NCI-H82 treated with DMSO at 0.1 percent for 48 hours (cell line): ENCODE measurements at regions not wholly inside any gene's neighbourhood (a gene's known extent, or its start where the extent isn't known, plus 50 kb on each side); places are given as distances from the start of the nearest gene placed in this dataset.

Experiments
- DNase-seq: peaks from one replicate; lab custom pipeline; 2025; ENCODE audit not compliant: unreplicated experiment; lab: John Stamatoyannopoulos, UW

GRCh38 chr22:48192071-48192470 lies 1429.6 kb downstream of the TBC1D22A start:
- no peak for DNase-seq

- DNase-seq: no peak
Observed at GRCh38 chr22:48188231-48188721, 1425.8 kb downstream of the TBC1D22A start.

GRCh38 chr22:48187356-48187755 lies 1424.9 kb downstream of the TBC1D22A start:
- no peak for DNase-seq

GRCh38 chr22:48186146-48186790 lies 1423.8 kb downstream of the TBC1D22A start:
- DNase-seq: no peak

- no peak for DNase-seq
Observed at GRCh38 chr22:48185071-48186055, 1422.9 kb downstream of the TBC1D22A start.

GRCh38 chr22:48182846-48183805 lies 1420.7 kb downstream of the TBC1D22A start:
- no peak for DNase-seq

- no peak for DNase-seq
Observed at GRCh38 chr22:48182031-48182430, 1419.6 kb downstream of the TBC1D22A start.

- no peak for DNase-seq
Observed at GRCh38 chr22:48181263-48181955, 1419.0 kb downstream of the TBC1D22A start.

- no peak for DNase-seq
Observed at GRCh38 chr22:48180631-48181030, 1418.2 kb downstream of the TBC1D22A start.

- DNase-seq: no peak
Observed at GRCh38 chr22:48179571-48180546, 1417.4 kb downstream of the TBC1D22A start.

- DNase-seq: no peak
Observed at GRCh38 chr22:48178536-48178935, 1416.1 kb downstream of the TBC1D22A start.

- no peak for DNase-seq
Observed at GRCh38 chr22:48177631-48178030, 1415.2 kb downstream of the TBC1D22A start.

GRCh38 chr22:48175721-48176120 lies 1413.3 kb downstream of the TBC1D22A start:
- no peak for DNase-seq

GRCh38 chr22:48173773-48174160 lies 1411.3 kb downstream of the TBC1D22A start:
- DNase-seq: no peak

- no peak for DNase-seq
Observed at GRCh38 chr22:48173061-48173772, 1410.8 kb downstream of the TBC1D22A start.

- DNase-seq: no peak
Observed at GRCh38 chr22:48171271-48171691, 1408.8 kb downstream of the TBC1D22A start.

- DNase-seq: no peak
Observed at GRCh38 chr22:48169227-48169626, 1406.8 kb downstream of the TBC1D22A start.

- DNase-seq: no peak
Observed at GRCh38 chr22:48167238-48167637, 1404.8 kb downstream of the TBC1D22A start.
